Endodermal cell (in vitro differentiated cells): ENCODE measurements at regions not wholly inside any gene's neighbourhood (a gene's known extent, or its start where the extent isn't known, plus 50 kb on each side); places are given as distances from the start of the nearest gene placed in this dataset.
A peak's percentile ranks its signal among the peaks of the same experiment; 100 is the strongest.

Experiments used
- DNase-seq: peaks from one replicate; pipeline ENCODE4 v3.0.0-alpha.2; 2017
- H3K27ac ChIP-seq: 2 replicates; pipeline ENCODE4 v1.5.1; 2013; ENCODE audit warnings: mild to moderate bottlenecking, low read depth, low read length, moderate library complexity
- H3K27me3 ChIP-seq: 2 replicates; pipeline ENCODE4 v1.6.1; 2013; ENCODE audit warnings: mild to moderate bottlenecking, low read length, moderate library complexity; ENCODE audit not compliant: insufficient read depth, control insufficient read depth, poor library complexity, severe bottlenecking
- H3K36me3 ChIP-seq: 2 replicates; pipeline ENCODE4 v1.7.0; 2013; ENCODE audit warnings: mild to moderate bottlenecking, low read length, moderate library complexity; ENCODE audit not compliant: control insufficient read depth, insufficient read depth
- H3K4me1 ChIP-seq: one replicate; pipeline ENCODE4 v1.7.0; 2013; ENCODE audit warnings: low read length; ENCODE audit not compliant: control insufficient read depth, insufficient read depth
- H3K4me3 ChIP-seq: 2 replicates; pipeline ENCODE4 v1.5.1; 2013; ENCODE audit warnings: mild to moderate bottlenecking, low read length, moderate library complexity
- H3K9ac ChIP-seq: 2 replicates; pipeline ENCODE4 v1.6.1; 2013; ENCODE audit warnings: mild to moderate bottlenecking, low read length, moderate library complexity; ENCODE audit not compliant: poor library complexity, severe bottlenecking; ENCODE audit errors: extremely low read depth
- H3K9me3 ChIP-seq: 2 replicates; pipeline ENCODE4 v1.6.1; 2013; ENCODE audit warnings: mild to moderate bottlenecking, low read length, moderate library complexity; ENCODE audit not compliant: control insufficient read depth
- H3K27ac Mint-ChIP-seq: 2 replicates; pipeline ENCODE4 v1.8.0; 2020; ENCODE audit warnings: mixed read lengths
- H3K27me3 Mint-ChIP-seq: 2 replicates; pipeline ENCODE4 v1.8.0; 2021; ENCODE audit warnings: mild to moderate bottlenecking, mixed read lengths; ENCODE audit not compliant: insufficient read depth
- H3K36me3 Mint-ChIP-seq: 2 replicates; pipeline ENCODE4 v1.8.0; 2020; ENCODE audit warnings: low read depth, mixed read lengths
- H3K4me1 Mint-ChIP-seq: 2 replicates; pipeline ENCODE4 v1.8.0; 2020; ENCODE audit warnings: mixed read lengths
- H3K4me3 Mint-ChIP-seq: 2 replicates; pipeline ENCODE4 v1.8.0; 2020; ENCODE audit warnings: mild to moderate bottlenecking, moderate library complexity, mixed read lengths
- H3K9me3 Mint-ChIP-seq: 2 replicates; pipeline ENCODE4 v1.8.0; 2020; ENCODE audit warnings: mild to moderate bottlenecking, mixed read lengths
- CTCF ChIP-seq: fragments of 200-600 bp; sonication (generic); conservative IDR thresholded peaks from 2 replicates; pipeline ENCODE4 v1.5.0; 2021; ENCODE audit warnings: antibody characterized with exemption, mild to moderate bottlenecking
- WGBS, 2 experiments: methylation state at CpG; one replicate each; pipeline versions ENCODE4 v1.1.5 to v1.1.7; 2013; ENCODE audit warnings: missing lambda C conversion rate in 2 of 2, mixed read lengths in 1 of 2; ENCODE audit not compliant: insufficient coverage in 1 of 2, insufficient read length in 1 of 2; 5-methylcytosine and 5-hydroxymethylcytosine counted together

GRCh38 chr22:42217752-42218280 is 52.6 kb downstream of the TCF20 start:
- no peaks in the 10 kb centered on the region for H3K9me3 ChIP-seq
- no peaks in the 10 kb centered on the region for H3K27me3 ChIP-seq
- no peak for TF ChIP-seq CTCF
- no peak for DNase-seq
- peaks cover 16% of the 10 kb centered on the region for H3K4me1 ChIP-seq
- H3K4me3 Mint-ChIP-seq: no peak overlapping the region
- H3K4me3 ChIP-seq: no peak overlapping the region
- WGBS, 2 experiments: 63 to 78% methylated on average over 4 of the region's 4 CpGs
- H3K27me3 Mint-ChIP-seq: no peaks in the 10 kb centered on the region
- peak overlapping the region; percentile 6 for H3K27ac ChIP-seq
- no peak overlapping the region for H3K9ac ChIP-seq
- no peaks in the 10 kb centered on the region for H3K9me3 Mint-ChIP-seq
- peaks cover 30% of the 10 kb centered on the region for H3K4me1 Mint-ChIP-seq
- peaks cover 25% of the 10 kb centered on the region for H3K36me3 Mint-ChIP-seq
- H3K27ac Mint-ChIP-seq: peak overlapping the region; percentile 76
- H3K36me3 ChIP-seq: peaks cover 23% of the 10 kb centered on the region

- no peak for DNase-seq
- H3K9ac ChIP-seq: no peak overlapping the region
- H3K4me3 ChIP-seq: no peak overlapping the region
- H3K27ac ChIP-seq: no peak overlapping the region
- H3K36me3 Mint-ChIP-seq: peaks cover 30% of the 10 kb centered on the region
- no peaks in the 10 kb centered on the region for H3K9me3 Mint-ChIP-seq
- H3K36me3 ChIP-seq: peaks cover 29% of the 10 kb centered on the region
- H3K27me3 Mint-ChIP-seq: no peaks in the 10 kb centered on the region
- TF ChIP-seq CTCF: no peak
- no peaks in the 10 kb centered on the region for H3K9me3 ChIP-seq
- H3K4me1 Mint-ChIP-seq: peaks cover 25% of the 10 kb centered on the region
- H3K4me1 ChIP-seq: peaks cover 16% of the 10 kb centered on the region
- H3K27me3 ChIP-seq: no peaks in the 10 kb centered on the region
- no peak overlapping the region for H3K4me3 Mint-ChIP-seq
- 83 to 86% methylated on average over 3 of the region's 3 CpGs for WGBS, 2 experiments
- H3K27ac Mint-ChIP-seq: peak overlapping the region; percentile 76
Measured at GRCh38 chr22:42217019-42217751, 53.3 kb downstream of the TCF20 start.

DNA sequence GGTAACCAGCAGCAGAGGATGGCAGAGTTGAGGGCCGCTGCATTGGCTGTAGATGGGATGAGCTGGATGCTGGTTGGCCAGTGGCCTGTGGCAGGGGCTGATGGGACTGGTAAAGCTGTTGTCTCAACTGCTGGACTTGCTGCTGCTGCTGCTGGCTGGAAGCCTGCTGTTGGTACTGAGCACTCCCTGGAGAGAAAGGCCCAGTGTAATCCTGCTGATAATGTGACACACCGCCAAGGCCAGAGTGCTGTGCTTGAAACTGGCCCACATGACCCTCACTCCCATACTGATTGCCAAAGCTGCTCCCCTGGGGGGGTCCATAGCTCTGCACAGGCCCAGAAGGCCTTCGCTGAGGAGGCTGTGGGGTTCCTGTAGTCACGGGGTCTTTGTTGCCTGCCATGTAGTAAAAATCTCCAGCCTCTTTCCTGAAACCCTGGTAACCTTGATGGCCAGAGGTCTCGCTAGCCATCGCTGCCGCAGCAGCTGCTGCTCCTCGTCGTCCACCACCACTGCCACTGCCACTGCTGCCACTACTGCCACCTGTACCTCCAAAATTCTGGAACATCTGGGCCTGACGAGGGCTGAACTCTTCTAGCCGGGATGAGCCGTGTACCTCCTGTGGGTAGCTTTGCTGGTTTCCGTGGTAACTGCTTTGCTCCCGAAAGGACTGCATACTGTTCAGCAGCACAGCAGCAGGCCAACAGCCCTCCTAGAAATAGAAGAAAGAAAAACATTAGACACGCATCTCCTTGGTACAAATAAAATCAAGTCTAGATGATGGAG is 55.6 kb downstream of the TCF20 start:
- H3K36me3 Mint-ChIP-seq: peaks cover 52% of the 10 kb centered on the region
- peak overlapping the region; percentile 11 for H3K27ac Mint-ChIP-seq
- DNase-seq: peak; percentile 21

More for the DNA sequence above, 55.6 kb downstream of the TCF20 start:
- Histone ChIP-seq H3K27ac (peak overlapping the region; percentile 76), H3K36me3 (peaks cover 52% of the 10 kb centered on the region), H3K9me3 (no peaks in the 10 kb centered on the region), H3K4me1 (peaks cover 16% of the 10 kb centered on the region), H3K4me3 (no peak overlapping the region), H3K9ac (no peak overlapping the region), H3K27me3 (no peaks in the 10 kb centered on the region)
- Mint-ChIP-seq H3K9me3 (no peaks in the 10 kb centered on the region), H3K4me1 (peaks cover 24% of the 10 kb centered on the region), H3K27me3 (no peaks in the 10 kb centered on the region), H3K4me3 (no peak overlapping the region)
- 76 to 93% methylated on average over 14 to 15 of the region's 15 CpGs for WGBS, 2 experiments
- no peak for TF ChIP-seq CTCF
